Fibroblast of skin of scalp (primary cell): ENCODE measurements at regions not wholly inside any gene's neighbourhood (a gene's known extent, or its start where the extent isn't known, plus 50 kb on each side); places are given as distances from the start of the nearest gene placed in this dataset.
"Not testable (repeated sequence)": the region's sequence is repeated elsewhere in the genome, so short reads cannot be mapped to it uniquely, and the experiment has no call there.

Experiments
- DNase-seq: peaks from one replicate; pipeline ENCODE4 v3.0.0-alpha.2; 2013

DNA sequence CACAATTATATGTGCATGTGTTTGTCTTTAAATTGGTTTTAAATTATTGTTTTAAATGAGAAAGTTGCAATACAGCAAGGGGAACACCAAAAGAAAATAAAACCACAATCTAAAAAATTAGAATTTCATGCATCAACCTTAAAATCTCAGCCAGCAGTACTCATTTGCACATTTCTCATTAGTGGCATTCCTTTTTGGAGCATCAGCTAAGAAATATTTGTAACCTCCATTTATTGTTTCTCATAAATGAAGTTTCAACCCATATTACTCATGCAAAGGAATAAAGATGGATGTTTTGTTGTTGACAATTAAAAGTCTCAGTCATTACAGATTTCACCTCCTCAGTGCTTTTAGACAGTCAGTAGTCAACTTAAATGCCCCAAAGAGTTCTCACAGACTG is 160.1 kb downstream of the TBX15 start:
- DNase-seq, result peak; percentile 11

DNA sequence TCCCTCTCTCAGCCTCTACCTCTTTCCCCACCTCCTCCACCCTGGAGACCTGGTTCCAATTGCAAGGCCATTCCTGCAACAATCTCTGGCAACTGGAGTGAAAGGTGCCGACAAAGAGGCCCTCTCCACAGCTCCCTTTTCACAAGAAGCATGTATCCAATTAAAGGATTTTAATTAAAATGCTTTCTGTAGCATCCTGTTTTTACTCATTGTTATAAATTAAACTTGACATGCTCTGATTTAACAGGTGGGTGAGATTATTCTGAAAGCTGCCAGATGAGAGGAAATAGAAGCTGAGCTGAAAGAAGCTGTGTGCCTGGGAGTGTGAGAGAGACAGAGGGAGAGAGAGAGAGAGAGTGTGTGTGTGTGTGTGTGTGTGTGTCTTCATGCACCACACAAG is 160.5 kb downstream of the TBX15 start:
- no peak for DNase-seq

DNA sequence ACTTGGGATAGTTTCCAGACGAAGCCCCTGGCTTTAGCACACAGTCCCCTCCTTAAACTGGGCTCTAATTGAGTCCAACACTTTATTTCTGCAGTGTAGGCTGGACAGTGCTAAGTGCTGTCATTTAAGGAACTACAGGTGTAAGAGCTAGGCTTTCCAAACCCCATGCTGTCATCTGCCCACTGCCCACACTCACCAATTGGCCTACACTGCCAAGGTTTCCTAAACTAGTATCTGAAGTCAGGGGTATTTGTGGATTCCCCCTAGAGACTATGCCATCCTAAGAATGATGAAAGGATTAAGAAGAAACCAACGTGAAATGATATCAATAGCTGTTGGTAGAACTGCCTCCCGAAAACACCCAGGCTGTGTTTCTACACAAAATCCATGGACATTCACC is 160.9 kb downstream of the TBX15 start:
- DNase-seq, result no peak

DNA sequence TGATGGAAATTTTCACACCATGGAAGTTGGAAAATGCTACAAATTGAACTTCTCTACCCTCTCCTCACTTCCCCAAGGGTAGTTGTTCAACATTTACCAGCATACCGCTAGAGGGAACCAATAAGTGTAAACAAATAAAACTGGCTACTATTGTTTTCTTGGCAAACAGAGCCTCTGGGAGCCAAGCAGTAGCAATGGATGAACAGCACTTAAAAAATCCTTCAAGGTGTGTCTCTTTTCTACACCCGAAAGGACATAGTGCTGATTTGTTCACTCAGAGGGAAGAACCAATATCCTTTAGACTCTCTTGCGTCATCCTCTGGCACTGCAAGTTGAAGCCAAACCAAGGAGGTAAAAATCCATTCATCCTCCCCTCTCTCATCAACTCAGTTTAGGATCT is 161.5 kb downstream of the TBX15 start:
- DNase-seq, result no peak

DNA sequence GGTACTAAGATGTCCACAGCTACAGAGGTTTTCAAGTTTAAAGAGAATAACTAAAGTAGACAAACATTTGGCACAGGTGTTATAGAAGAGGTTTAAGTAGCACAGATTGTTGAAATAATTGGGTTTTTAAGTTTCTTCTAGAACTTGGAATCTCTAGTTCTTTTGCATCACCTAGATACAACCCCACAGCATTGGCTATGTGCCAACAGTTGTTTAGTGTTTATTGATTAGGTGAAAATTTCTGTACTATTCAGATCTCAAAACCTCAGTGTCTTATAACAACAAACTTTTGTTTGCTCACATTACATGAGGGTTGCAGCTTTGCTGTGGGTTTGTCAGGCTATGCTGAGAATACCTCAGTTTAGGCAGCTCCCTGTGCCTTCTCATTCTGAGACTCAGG is 162.5 kb downstream of the TBX15 start:
- no peak for DNase-seq

DNA sequence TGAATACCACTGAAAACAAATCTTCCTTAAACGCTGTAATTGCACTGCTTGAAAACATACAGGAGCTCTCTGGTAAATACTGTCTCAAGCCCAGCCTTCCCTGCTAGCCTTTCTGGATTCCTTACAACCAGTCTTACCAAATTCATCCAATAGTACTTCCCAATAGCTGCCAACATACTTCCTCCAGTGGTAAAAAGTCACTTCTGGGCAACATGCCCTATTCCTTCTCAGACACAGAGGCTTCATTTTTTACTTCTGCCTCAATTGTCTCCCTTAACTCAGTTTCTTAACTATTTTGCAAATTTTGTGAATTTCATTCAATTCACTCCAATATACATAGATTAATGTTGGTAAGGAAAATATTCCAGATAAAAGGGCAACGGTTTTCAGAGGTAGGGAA is 166.3 kb downstream of the TBX15 start:
- DNase-seq, result peak; percentile 33

GRCh38 chr1:118820864-118821263 is 167.3 kb downstream of the TBX15 start:
- DNase-seq, result no peak

DNA sequence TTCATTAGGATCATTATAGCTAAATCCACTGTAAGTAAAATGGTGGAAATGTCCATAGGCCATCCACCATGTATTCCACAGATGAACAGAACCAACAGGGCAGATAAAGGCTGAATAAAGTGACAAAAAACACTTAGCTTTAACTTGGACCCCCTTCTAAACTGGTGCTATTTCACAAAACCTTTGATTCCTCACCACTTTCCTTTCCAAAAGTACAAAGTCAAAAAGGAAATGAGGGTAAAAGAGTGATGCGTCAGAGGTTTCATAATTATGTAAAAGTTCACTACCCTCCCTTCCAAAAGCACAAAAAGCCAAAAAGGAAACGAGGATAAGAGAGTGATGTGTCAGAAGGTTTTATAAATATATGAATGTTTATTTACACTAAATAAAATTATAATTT is 172.2 kb downstream of the TBX15 start:
- DNase-seq, result no peak

DNA sequence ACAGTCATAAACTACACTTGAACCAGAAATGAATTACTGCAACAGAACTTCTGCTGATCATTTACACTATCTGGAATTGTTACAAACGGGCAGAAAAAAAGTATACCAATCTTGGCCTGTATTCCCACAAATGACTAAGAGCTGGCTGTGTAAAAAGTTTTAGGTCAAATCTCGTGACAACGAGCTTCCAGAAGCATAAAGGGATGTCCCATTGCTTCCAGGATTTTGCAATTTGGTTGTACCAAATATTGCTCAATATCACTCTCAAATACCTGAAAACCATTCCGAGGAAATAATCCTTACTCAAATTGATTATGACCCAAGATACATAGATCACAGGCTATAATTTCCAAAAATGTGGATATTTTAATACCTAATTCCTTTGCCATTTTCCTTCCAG is 175.6 kb downstream of the TBX15 start:
- DNase-seq, result no peak

- no peak for DNase-seq
Measured at GRCh38 chr1:118811156-118811555, 177.0 kb downstream of the TBX15 start.

DNA sequence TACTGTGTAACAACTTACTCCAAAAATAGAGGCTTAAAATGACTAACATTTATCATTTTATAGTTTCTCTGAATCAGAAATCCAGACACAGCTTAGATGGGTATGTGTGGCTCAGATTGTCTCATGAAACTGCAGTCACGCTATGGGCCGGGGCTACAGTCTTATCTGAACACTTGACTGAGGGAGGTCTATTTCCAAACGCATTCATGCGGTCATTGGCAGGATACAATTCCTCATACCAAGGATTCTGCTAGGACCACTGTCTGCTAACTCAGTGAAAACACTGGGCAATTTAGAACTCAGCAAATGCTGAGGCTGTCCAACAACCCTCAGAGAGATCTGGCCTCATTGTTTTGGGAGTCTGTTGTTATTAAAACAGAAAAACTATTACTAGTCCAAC is 178.6 kb downstream of the TBX15 start:
- DNase-seq, result no peak

DNA sequence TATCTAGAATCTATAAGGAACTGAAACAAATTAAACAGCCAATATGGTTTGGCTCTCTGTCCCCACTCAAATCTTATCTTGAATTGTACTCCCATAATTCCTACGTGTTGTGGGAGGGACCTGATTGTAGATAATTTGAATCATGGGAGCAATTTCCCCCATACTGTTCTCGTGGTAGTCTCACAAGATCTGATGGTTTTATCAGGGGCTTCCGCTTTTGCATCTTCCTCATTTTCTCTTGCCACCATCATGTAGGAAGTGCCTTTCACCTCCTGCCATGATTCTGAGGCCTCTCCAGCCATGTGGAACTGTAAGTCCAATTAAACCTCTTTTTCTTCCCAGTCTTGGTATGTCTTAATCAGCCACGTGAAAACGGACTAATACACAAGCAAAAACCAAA is 185.0 kb downstream of the TBX15 start:
- DNase-seq, result not testable (repeated sequence)

- no peak for DNase-seq
Measured at GRCh38 chr1:118791094-118791691, 196.9 kb downstream of the TBX15 start.

- DNase-seq, result peak; percentile 93
Measured at GRCh38 chr1:118788463-118788862, 199.7 kb downstream of the TBX15 start.

- DNase-seq, result peak; percentile 7
Measured at GRCh38 chr1:118786454-118787155, 201.5 kb downstream of the TBX15 start.

DNA sequence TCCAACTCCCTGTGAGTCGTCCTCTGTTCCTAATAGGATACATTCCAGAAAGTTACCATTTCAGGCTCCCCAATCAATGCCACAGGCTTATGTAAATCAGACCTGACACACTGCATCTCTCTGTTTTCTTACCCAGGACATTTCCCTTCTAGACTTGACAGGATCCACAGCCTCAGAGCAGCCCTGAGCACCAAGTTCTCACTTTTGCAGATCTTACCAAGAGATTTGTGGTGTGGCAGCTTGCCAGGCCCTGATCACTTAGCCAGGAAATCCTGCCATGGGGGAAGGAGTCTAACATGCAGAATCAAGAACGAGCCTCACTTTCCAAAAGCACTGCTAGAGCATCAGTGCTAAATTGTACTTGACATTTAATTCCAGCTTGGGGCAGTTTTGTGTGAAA is 202.9 kb downstream of the TBX15 start:
- peak; percentile 70 for DNase-seq

GRCh38 chr1:118783095-118783758 is 204.9 kb downstream of the TBX15 start:
- no peak for DNase-seq

DNA sequence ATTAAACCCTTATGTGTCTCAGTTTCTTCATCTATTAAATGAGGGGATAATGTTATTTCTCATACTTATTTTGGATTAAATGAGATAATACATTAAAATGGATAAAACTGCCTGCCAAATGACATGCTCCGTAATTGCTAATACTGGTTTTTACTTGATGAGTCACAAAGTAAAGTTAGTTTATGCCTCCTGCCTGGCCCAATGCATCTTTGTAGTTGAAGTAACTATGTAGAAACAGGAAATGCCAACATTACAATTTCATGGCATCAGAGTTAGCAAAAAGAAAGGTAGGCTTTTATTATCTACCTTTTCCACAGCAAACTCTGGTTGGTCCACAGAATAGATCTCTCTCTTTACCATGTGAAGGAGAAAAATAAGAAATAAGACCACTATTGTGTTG is 214.5 kb downstream of the TBX15 start:
- peak; percentile 11 for DNase-seq

DNA sequence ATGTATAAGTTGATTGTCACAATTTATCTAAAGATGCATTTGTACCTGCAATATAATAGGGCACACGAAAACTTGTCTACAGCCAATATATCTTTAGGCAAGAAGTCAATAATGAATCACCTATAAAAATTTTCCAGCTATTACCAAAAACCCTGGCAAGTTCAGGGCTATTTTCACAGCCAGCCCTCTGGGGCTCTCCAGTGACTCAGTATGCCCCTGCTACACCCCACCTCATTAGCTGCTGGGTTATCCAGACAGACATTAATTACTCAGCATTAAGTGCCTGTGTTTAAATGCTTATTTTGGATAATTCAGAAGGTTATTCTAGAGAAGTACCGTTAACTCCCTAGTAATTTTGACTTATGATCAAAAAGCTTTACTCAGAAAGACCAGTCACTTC is 220.2 kb downstream of the TBX15 start:
- no peak for DNase-seq

DNA sequence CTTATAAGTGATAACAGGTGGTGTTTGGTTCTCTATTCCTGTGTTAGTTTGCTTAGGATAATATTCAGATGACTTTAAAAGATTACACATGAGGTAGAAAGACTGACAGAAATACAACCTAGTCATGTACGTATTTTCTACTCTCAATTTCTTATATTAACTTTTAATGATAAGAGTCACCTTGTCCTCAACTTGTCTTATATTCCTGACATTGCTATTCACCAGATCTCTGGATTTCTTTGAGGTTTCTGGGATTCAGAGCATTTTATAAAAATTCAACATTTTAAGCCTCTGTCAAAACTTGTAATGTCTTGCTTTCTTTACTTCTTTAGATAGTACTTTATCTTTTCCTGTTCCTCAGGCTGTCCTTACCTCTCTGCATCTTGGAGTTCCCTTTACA is 234.2 kb downstream of the TBX15 start:
- DNase-seq, result no peak

DNA sequence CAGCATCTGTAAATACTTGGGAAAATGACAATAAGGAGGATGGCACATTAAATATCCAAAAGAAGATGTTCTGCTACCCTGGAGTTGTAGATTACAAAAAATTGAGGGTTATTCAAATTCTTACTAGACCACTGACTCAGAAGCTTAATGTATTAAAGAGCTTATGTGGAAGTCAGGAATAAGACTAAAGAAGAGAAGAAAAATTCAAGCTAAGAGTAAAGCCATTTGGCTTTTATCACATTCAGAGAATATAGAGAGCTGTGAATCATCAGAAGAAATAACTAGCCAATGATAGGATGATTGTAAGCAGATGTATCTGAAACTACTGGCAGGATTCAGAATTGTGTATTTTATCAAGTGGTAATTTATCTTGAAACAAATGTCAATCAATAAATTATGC is 237.0 kb downstream of the TBX15 start:
- DNase-seq, result peak; percentile 22

DNA sequence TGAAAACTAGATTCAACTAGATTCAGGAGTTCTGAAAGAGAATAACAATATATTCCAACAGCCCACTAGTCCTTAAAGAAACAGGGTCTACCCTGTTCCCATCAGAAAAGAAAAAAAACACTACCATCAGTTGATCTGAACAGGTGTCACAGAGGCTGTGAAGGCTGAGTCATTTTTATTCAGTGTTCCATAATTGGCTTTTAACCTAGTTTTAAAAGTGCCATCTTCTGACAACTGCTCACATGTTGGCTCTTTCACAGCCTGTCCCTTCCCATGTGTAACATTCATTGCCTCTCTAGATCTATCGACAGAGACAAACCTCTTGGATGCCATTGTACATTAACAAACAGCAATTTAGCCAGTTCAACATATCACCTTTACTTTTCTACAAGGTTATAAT is 243.7 kb downstream of the TBX15 start:
- DNase-seq, result no peak

GRCh38 chr1:118739501-118739900 is 248.6 kb downstream of the TBX15 start:
- DNase-seq, result peak; percentile 74

DNA sequence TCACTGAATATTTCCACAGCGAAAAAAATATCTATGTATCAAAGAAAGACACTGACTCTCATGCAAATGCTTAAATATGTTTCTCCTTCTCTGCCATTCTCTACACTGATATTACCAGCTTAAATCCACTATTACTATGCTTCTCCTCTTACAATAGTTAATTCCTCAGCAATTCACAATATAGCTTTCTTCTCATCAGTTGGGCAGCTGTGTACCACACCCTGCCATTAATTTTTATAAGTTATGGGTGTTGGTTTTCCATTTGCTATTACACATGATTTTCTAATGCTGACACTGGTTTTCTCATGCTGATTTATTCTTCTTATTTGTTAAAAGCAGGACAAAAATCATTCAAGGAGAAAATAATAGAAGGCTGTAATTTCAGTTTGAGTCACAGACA is 251.8 kb downstream of the TBX15 start:
- no peak for DNase-seq
